ENCODE measurements at regions not wholly inside any gene's neighbourhood (a gene's known extent, or its start where the extent isn't known, plus 50 kb on each side); places are given as distances from the start of the nearest gene placed in this dataset.
A peak's percentile ranks its signal among the peaks of the same experiment; 100 is the strongest.
"Not testable (repeated sequence)": the region's sequence is repeated elsewhere in the genome, so short reads cannot be mapped to it uniquely, and the experiment has no call there.

DNA sequence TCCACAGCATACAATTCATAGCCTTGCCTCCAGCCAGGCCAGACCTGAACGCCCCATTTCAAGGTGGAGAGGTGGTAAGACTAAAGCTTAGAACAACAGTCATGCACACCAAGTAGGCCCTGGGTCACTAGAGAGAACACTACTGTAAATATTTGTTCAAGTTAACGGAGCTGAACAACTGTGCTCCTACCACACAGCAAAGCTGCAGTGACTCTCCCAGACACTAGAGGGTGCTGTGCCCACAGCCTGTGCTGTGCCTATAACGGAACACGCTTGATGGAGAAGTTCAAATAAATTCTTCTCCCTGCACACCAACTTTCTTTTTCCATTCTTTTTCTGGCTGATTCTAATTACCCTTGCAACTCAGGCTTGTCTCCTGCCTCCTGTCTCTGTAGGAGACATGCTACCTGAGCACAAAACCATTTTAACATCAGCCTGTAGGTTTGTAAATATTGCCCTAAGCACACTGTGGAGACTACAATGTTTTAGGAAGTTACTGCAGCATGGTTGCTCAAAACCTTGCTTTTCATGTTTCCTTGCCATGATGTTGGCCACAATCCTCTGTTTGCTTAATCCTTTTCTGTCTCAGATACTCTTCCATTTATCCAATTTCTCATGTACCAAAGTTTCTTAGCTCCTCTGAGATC lies 103.1 kb upstream of the TERB2 start:
- CTCF ChIA-PET = interaction anchor here (0.5 to 1.0 kb wide), 3 partner anchors 169 to 265 kb away, joined by 3 to 5 read pairs (median 5); no protein-coding TSS in a partner anchor
- H3K79me2 ChIP-seq (ENCODE audit: low read length); H3K4me3 ChIP-seq (ENCODE audit: low read length); H3K9ac ChIP-seq (ENCODE audit: low read length); H3K27me3 ChIP-seq (ENCODE audit: low read length); H3K4me1 ChIP-seq (ENCODE audit: insufficient read depth, low read length); H3K36me3 ChIP-seq (ENCODE audit: low read depth, low read length); H3F3A ChIP-seq (ENCODE audit: low read length, unreplicated experiment); H2AFZ ChIP-seq (ENCODE audit: low read length); H3K9me2 ChIP-seq (replicated peaks; ENCODE audit: low read length); H4K20me1 ChIP-seq (ENCODE audit: low read length); POLR2A ChIA-PET (ENCODE audit: unreplicated experiment); H3K27ac ChIP-seq (ENCODE audit: low read length); BruUV-seq (replicated peaks); H3K9me3 ChIP-seq (ENCODE audit: low read length): not testable (repeated sequence)
- TF ChIP-seq, protein P1, sequence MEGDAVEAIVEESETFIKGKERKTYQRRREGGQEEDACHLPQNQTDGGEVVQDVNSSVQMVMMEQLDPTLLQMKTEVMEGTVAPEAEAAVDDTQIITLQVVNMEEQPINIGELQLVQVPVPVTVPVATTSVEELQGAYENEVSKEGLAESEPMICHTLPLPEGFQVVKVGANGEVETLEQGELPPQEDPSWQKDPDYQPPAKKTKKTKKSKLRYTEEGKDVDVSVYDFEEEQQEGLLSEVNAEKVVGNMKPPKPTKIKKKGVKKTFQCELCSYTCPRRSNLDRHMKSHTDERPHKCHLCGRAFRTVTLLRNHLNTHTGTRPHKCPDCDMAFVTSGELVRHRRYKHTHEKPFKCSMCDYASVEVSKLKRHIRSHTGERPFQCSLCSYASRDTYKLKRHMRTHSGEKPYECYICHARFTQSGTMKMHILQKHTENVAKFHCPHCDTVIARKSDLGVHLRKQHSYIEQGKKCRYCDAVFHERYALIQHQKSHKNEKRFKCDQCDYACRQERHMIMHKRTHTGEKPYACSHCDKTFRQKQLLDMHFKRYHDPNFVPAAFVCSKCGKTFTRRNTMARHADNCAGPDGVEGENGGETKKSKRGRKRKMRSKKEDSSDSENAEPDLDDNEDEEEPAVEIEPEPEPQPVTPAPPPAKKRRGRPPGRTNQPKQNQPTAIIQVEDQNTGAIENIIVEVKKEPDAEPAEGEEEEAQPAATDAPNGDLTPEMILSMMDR (conservative IDR thresholded peaks at IDR 0.05; ENCODE audit: low read depth, low read length) = peak; percentile 80
- ATAC-seq (peak; percentile 97), DNase-seq (peak; percentile 86)
- intact Hi-C loops (cut with micrococcal nuclease) = loop anchor here (5.0 kb wide), 2 partner anchors 69 to 184 kb away; no protein-coding TSS in a partner anchor
- H3K4me2 ChIP-seq (ENCODE audit: low read length) = peak overlapping the region; percentile 35; the same call in 1 of the 2 replicates

DNA sequence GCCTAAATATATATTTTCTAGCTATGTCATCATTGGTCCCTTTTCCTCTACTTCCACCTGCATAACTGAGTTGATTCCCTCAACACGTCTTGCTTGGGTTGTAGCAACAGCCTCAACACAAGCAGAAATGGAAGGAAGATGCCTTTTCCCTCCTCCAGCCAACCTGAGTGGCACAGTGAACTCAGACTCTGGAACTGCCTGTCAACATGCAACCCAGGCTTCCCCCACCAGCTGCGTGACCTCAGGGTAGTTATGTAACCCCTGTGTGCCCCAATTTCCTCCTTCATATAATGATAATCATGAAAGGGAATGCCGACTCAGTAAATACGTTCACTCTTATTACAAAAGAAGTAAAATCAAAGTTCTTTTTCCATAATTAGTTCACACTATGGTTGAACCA lies 101.8 kb upstream of the TERB2 start:
- CTCF ChIA-PET; H3F3A ChIP-seq (ENCODE audit: low read length, unreplicated experiment); POLR2A ChIA-PET (ENCODE audit: unreplicated experiment); H3K9ac ChIP-seq (ENCODE audit: low read length); H3K4me2 ChIP-seq (ENCODE audit: low read length); BruUV-seq (replicated peaks); H4K20me1 ChIP-seq (ENCODE audit: low read length); H3K27ac ChIP-seq (ENCODE audit: low read length); H3K9me2 ChIP-seq (replicated peaks; ENCODE audit: low read length); H3K27me3 ChIP-seq (ENCODE audit: low read length); H3K79me2 ChIP-seq (ENCODE audit: low read length); H3K9me3 ChIP-seq (ENCODE audit: low read length); DNase-seq; H2AFZ ChIP-seq (ENCODE audit: low read length); H3K4me3 ChIP-seq (ENCODE audit: low read length); H3K4me1 ChIP-seq (ENCODE audit: insufficient read depth, low read length); H3K36me3 ChIP-seq (ENCODE audit: low read depth, low read length); ATAC-seq: not testable (repeated sequence)
- intact Hi-C loops (cut with micrococcal nuclease) = loop anchor here (5.0 kb wide), 2 partner anchors 68 to 183 kb away; no protein-coding TSS in a partner anchor

DNA sequence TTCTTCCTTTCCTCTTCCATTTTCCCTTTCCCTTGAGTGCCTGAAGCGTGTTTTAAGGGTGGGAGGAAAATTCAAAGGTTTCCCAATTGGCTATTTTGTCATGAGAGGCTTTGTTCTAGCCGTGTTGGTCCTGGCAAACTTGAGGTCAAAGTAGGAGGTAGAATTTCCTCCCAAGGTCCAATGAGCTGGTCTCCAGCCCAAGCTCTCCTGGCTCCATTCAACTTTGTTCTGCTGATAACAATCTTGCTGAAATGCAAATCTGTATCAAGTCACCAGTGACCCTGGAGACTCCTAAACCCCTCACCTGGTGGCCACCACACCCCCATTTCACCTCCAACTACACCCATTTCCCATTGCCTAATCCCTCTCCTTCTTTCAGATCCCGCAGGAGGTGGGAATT lies 100.2 kb upstream of the TERB2 start:
- H3K9ac ChIP-seq (ENCODE audit: low read length); H3K27me3 ChIP-seq (ENCODE audit: low read length); H2AFZ ChIP-seq (ENCODE audit: low read length); H3K4me3 ChIP-seq (ENCODE audit: low read length); BruUV-seq (replicated peaks); POLR2A ChIA-PET (ENCODE audit: unreplicated experiment); H3K9me3 ChIP-seq (ENCODE audit: low read length); DNase-seq; CTCF ChIA-PET; H3K4me2 ChIP-seq (ENCODE audit: low read length); H4K20me1 ChIP-seq (ENCODE audit: low read length); H3K79me2 ChIP-seq (ENCODE audit: low read length); intact Hi-C loops (cut with micrococcal nuclease); H3K36me3 ChIP-seq (ENCODE audit: low read depth, low read length); H3F3A ChIP-seq (ENCODE audit: low read length, unreplicated experiment); H3K27ac ChIP-seq (ENCODE audit: low read length); ATAC-seq; H3K4me1 ChIP-seq (ENCODE audit: insufficient read depth, low read length); H3K9me2 ChIP-seq (replicated peaks; ENCODE audit: low read length): not testable (repeated sequence)

DNA sequence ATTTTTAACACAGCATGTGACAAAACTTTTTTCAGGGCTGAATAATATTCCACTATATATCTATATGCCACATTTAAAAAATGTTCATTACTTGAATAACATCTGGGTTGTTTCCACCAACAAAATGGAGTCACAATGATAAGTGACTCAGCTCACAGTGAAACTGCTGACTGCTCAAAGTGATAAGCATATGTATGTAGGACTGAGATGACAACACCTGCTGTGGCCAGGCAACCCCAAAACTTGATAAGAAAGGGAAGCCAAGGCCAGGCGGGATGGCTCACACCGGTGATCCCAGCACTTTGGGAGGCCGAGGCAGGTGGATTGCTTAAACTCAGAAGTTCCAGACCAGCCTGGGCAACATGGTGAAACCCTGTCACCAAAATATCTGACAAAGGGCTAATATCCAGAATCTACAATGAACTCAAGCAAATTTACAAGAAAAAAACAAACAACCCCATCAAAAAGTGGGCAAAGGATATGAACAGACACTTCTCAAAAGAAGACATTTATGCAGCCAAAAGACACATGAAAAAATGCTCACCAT lies 99.2 kb upstream of the TERB2 start:
- H3K27me3 ChIP-seq (ENCODE audit: low read length); POLR2A ChIA-PET (ENCODE audit: unreplicated experiment); H3K9ac ChIP-seq (ENCODE audit: low read length); H3K4me2 ChIP-seq (ENCODE audit: low read length); H3K36me3 ChIP-seq (ENCODE audit: low read depth, low read length); H2AFZ ChIP-seq (ENCODE audit: low read length); H4K20me1 ChIP-seq (ENCODE audit: low read length); H3K9me2 ChIP-seq (replicated peaks; ENCODE audit: low read length); intact Hi-C loops (cut with micrococcal nuclease); H3K27ac ChIP-seq (ENCODE audit: low read length); H3K4me3 ChIP-seq (ENCODE audit: low read length); DNase-seq; CTCF ChIA-PET; H3F3A ChIP-seq (ENCODE audit: low read length, unreplicated experiment); H3K4me1 ChIP-seq (ENCODE audit: insufficient read depth, low read length); H3K79me2 ChIP-seq (ENCODE audit: low read length); ATAC-seq; BruUV-seq (replicated peaks); H3K9me3 ChIP-seq (ENCODE audit: low read length): not testable (repeated sequence)

DNA sequence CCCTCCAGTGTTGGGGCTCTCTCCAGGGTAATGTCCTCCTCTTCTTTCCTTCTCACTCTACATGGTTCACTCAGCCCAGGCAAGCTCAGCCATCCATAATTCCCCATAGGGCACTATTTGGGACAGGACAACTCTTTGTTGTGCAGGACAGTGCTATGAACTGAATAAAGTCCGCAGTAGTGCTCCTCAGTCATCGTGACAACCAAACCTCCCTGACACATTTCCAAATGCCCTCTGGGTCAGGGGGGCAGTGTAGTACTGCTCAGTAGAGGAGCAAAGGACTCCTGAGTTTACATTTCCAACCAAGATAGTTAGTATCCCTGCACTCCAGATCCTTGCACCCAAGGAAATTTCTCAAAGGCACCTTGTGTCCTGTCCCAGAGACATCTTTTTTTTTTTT lies 97.4 kb upstream of the TERB2 start:
- H2AFZ ChIP-seq (ENCODE audit: low read length); H3K9me3 ChIP-seq (ENCODE audit: low read length); H3K27ac ChIP-seq (ENCODE audit: low read length); H3K27me3 ChIP-seq (ENCODE audit: low read length); H3K4me3 ChIP-seq (ENCODE audit: low read length); H3K79me2 ChIP-seq (ENCODE audit: low read length); H3K36me3 ChIP-seq (ENCODE audit: low read depth, low read length); CTCF ChIA-PET; DNase-seq; intact Hi-C loops (cut with micrococcal nuclease); H3K9ac ChIP-seq (ENCODE audit: low read length); H3F3A ChIP-seq (ENCODE audit: low read length, unreplicated experiment); POLR2A ChIA-PET (ENCODE audit: unreplicated experiment); BruUV-seq (replicated peaks); H3K4me1 ChIP-seq (ENCODE audit: insufficient read depth, low read length); H3K4me2 ChIP-seq (ENCODE audit: low read length); H3K9me2 ChIP-seq (replicated peaks; ENCODE audit: low read length); ATAC-seq; H4K20me1 ChIP-seq (ENCODE audit: low read length): not testable (repeated sequence)

DNA sequence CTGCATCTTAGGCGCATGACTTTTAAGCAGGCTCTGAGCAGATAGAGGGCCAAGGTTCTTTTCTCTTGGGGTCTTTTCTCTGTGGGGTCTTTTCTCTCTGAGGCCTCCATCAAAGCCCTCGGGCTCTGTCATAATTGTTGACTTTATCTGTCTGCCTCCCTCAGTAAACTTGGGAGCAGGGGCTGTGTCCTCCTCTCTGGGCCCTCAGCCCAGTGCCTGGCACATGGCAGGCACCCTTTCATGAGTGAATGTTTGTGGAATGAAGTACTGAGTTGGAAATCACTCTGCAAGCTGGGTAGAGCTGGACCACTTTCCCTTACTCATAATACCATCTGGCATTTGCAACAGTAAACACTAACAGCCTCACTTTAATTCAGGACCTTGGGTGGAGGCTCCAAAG lies 96.3 kb upstream of the TERB2 start:
- intact Hi-C loops (cut with micrococcal nuclease); H3K9me2 ChIP-seq (replicated peaks; ENCODE audit: low read length); H4K20me1 ChIP-seq (ENCODE audit: low read length); CTCF ChIA-PET; H3K4me3 ChIP-seq (ENCODE audit: low read length); H3K9ac ChIP-seq (ENCODE audit: low read length); H3K9me3 ChIP-seq (ENCODE audit: low read length); ATAC-seq; H3K4me2 ChIP-seq (ENCODE audit: low read length); H3K36me3 ChIP-seq (ENCODE audit: low read depth, low read length); H3K4me1 ChIP-seq (ENCODE audit: insufficient read depth, low read length); H3F3A ChIP-seq (ENCODE audit: low read length, unreplicated experiment); POLR2A ChIA-PET (ENCODE audit: unreplicated experiment); H3K27ac ChIP-seq (ENCODE audit: low read length); H3K79me2 ChIP-seq (ENCODE audit: low read length); BruUV-seq (replicated peaks); H2AFZ ChIP-seq (ENCODE audit: low read length); DNase-seq; H3K27me3 ChIP-seq (ENCODE audit: low read length): not testable (repeated sequence)

Measured in PC-3 (cell line).